K562 (cell line): ENCODE measurements at regions not wholly inside any gene's neighbourhood (a gene's known extent, or its start where the extent isn't known, plus 50 kb on each side); places are given as distances from the start of the nearest gene placed in this dataset.

Source experiments
- ATAC-seq: fragments of 200-7000 bp; cut with Tn5 transposase; 3 replicates; pipeline ENCODE4 v1.9.1; 2020; ENCODE audit warnings: moderate library complexity
- BruUV-seq: library from RNA; stranded (reverse); fragments of 400-500 nt; replicated peaks from 2 replicates; lab custom pipeline; 2021; lab: Mats Ljungman, UMichigan
- CTCF ChIA-PET: fragments of 300-600 bp; formaldehyde crosslinking; extraction: SDS; loops from one replicate; lab custom pipeline; 2021; ENCODE audit warnings: low intra/inter-chr PET ratio; lab: Yijun Ruan, JAX
- POLR2A ChIA-PET: fragments of 300-600, 350-650 bp; sonication (Branson Sonifier 250); formaldehyde crosslinking; extraction: SDS; loops from one replicate; lab custom pipeline; 2021; ENCODE audit warnings: antibody characterized with exemption, inconsistent platforms; lab: Yijun Ruan, JAX
- DNase-seq, 4 experiments: peaks; one replicate each; pipeline versions ENCODE4 v3.0.0 to v3.0.0-alpha.2; 2011 to 2018; ENCODE audit warnings: low spot score in 3 of 4, mixed read lengths in 3 of 4; ENCODE audit errors: extremely low read depth in 1 of 4
- FAIRE-seq: peaks from 2 replicates; lab custom pipeline; 2011; peaks lifted over from hg19 to GRCh38; lab: Jason Lieb, UNC
- H2AFZ ChIP-seq: 2 replicates; pipeline ENCODE4 v1.6.0; 2011; ENCODE audit warnings: low read depth, low read length, control low read depth, inconsistent platforms
- H3K27ac ChIP-seq: fragments of 200-600 bp; 3 replicates; pipeline ENCODE4 v1.8.0; 2011; ENCODE audit warnings: low read depth, mild to moderate bottlenecking, control low read depth, inconsistent platforms, low read length, moderate library complexity, mixed read lengths; ENCODE audit errors: extremely low read depth
- H3K27me3 ChIP-seq, 2 experiments: fragments of 300-600 bp in 1 of 2; 2 replicates in 1 of 2; 3 replicates in 1 of 2; pipeline versions ENCODE4 v1.6.0 to v1.8.0; 2011; ENCODE audit warnings: inconsistent platforms in 2 of 2, low read length in 2 of 2, mild to moderate bottlenecking in 1 of 2, mixed read lengths in 1 of 2, moderate library complexity in 1 of 2; ENCODE audit not compliant: control insufficient read depth in 2 of 2, insufficient read depth in 2 of 2
- H3K36me3 ChIP-seq: fragments of 300-600 bp; 3 replicates; pipeline ENCODE4 v1.8.0; 2011; ENCODE audit warnings: mild to moderate bottlenecking, low read length, inconsistent platforms; ENCODE audit not compliant: control insufficient read depth, insufficient read depth
- H3K4me1 ChIP-seq, 2 experiments: fragments of 200-600 bp in 1 of 2; replicated peaks in 1 of 2; 2 replicates in 1 of 2; 3 replicates in 1 of 2; pipeline versions ENCODE4 v1.5.1 to v1.8.0; 2011; ENCODE audit warnings: inconsistent platforms in 2 of 2, low read length in 2 of 2, mild to moderate bottlenecking in 1 of 2, mixed read lengths in 1 of 2, moderate library complexity in 1 of 2; ENCODE audit not compliant: control insufficient read depth in 2 of 2, insufficient read depth in 2 of 2
- H3K4me2 ChIP-seq: 2 replicates; pipeline ENCODE4 v1.6.1; 2011; ENCODE audit warnings: low read length, control low read depth, inconsistent platforms, mixed read lengths; ENCODE audit not compliant: insufficient read depth
- H3K4me3 ChIP-seq: fragments of 200-600 bp; sonication (generic), shearing (Covaris generic); 2 replicates; pipeline ENCODE4 v1.5.1; 2016; ENCODE audit warnings: control low read depth, inconsistent platforms
- H3K79me2 ChIP-seq: fragments of 200-600 bp; 3 replicates; pipeline ENCODE4 v1.8.0; 2011; ENCODE audit warnings: low read length, inconsistent platforms; ENCODE audit not compliant: control insufficient read depth, insufficient read depth
- H3K9ac ChIP-seq, 2 experiments: 2 replicates each; pipeline versions ENCODE4 v1.6.0 to v1.6.1; 2011; ENCODE audit warnings: low read depth in 2 of 2, low read length in 2 of 2, control low read depth in 1 of 2, inconsistent platforms in 1 of 2, mild to moderate bottlenecking in 1 of 2, mixed read lengths in 1 of 2; ENCODE audit not compliant: insufficient read depth in 1 of 2
- H3K9me1 ChIP-seq: one replicate; pipeline ENCODE4 v1.6.0; 2011; ENCODE audit warnings: inconsistent platforms, mild to moderate bottlenecking, low read length, moderate library complexity; ENCODE audit not compliant: control insufficient read depth, insufficient read depth
- H3K9me3 ChIP-seq: replicated peaks from 2 replicates; pipeline ENCODE4 v1.5.1; 2011; ENCODE audit warnings: low read depth, low read length, inconsistent platforms; ENCODE audit not compliant: control insufficient read depth, insufficient read depth
- H4K20me1 ChIP-seq: replicated peaks from 2 replicates; pipeline ENCODE4 v1.6.1; 2011; ENCODE audit warnings: low read length, inconsistent platforms, mixed read lengths; ENCODE audit not compliant: control insufficient read depth, insufficient read depth
- GATA2 ChIP-seq: sonication (generic); formaldehyde crosslinking; IDR thresholded peaks from 2 replicates; pipeline ENCODE4 v1.4.0; 2020; ENCODE audit warnings: mild to moderate bottlenecking, missing genetic modification reagents
- HMG20A ChIP-seq: fragments of 450-650 bp; formaldehyde crosslinking; conservative IDR thresholded peaks from 2 replicates; pipeline ENCODE4 v1.4.0; 2020; ENCODE audit warnings: mild to moderate bottlenecking, mixed read lengths
- IRF9 ChIP-seq: fragments of 450-650 bp; IDR thresholded peaks from 2 replicates; pipeline ENCODE4 v1.6.1; 2016; ENCODE audit warnings: missing biosample characterization, missing genetic modification characterization
- PHF8 ChIP-seq: fragments of 200-600 bp; sonication (generic); IDR thresholded peaks from 2 replicates; pipeline ENCODE4 v1.6.1; 2012; ENCODE audit warnings: mixed run types, mild to moderate bottlenecking, inconsistent platforms, low read length, moderate library complexity, borderline replicate concordance
- POLR2H ChIP-seq: IDR thresholded peaks from 2 replicates; pipeline ENCODE4 v1.6.1; 2016; ENCODE audit warnings: missing genetic modification characterization, low read depth, mild to moderate bottlenecking, control low read depth, missing compliant biosample characterization, moderate library complexity
- RBM15 ChIP-seq: fragments of 200-400 bp; formaldehyde crosslinking; IDR thresholded peaks from 2 replicates; pipeline ENCODE4 v1.6.1; 2018; ENCODE audit warnings: mild to moderate bottlenecking, low read length, moderate library complexity; ENCODE audit not compliant: insufficient read depth
- SMAD3 ChIP-seq: fragments of 450-650 bp; formaldehyde crosslinking; conservative IDR thresholded peaks from 2 replicates; pipeline ENCODE4 v1.4.0; 2020; ENCODE audit warnings: mild to moderate bottlenecking
- U2AF1 ChIP-seq: fragments of 200-400 bp; formaldehyde crosslinking; optimal IDR thresholded peaks from 2 replicates; pipeline ENCODE3; 2017; ENCODE audit warnings: mild to moderate bottlenecking, low read depth, low read length, moderate library complexity
- ZBTB7A ChIP-seq: IDR thresholded peaks from 2 replicates; pipeline ENCODE4 v1.6.1; 2011; ENCODE audit warnings: low read depth, mild to moderate bottlenecking, low read length, moderate library complexity, borderline replicate concordance; ENCODE audit not compliant: control insufficient read depth
- WGBS: fragments of 100-300 bp; shearing (Covaris generic); methylation state at CpG from one replicate; pipeline ENCODE4 v1.1.6; 2016; ENCODE audit warnings: low coverage, mixed read lengths; ENCODE audit not compliant: insufficient coverage; ENCODE audit errors: missing lambda C conversion rate; 5-methylcytosine and 5-hydroxymethylcytosine counted together
- in situ Hi-C: fragments of 300-500 bp; cut with MboI; formaldehyde crosslinking; loops from 4 replicates; pipeline ENCODE4 v1.15.0; 2018; ENCODE audit warnings: inconsistent platforms, mixed read lengths
- intact Hi-C: fragments of 100-400 bp; cut with micrococcal nuclease; formaldehyde crosslinking; loops from 2 replicates; pipeline ENCODE4 v1.14.2; 2022

GRCh38 chr7:112855227-112855626 is 65.0 kb upstream of the TMEM168 start:
- no TSS peak for BruUV-seq
- Histone ChIP-seq H3K79me2 (no peaks in the 10 kb centered on the region), H3K4me1 (no peaks in the 10 kb centered on the region; a peak in 1 of 5 replicates), H3K9ac (no peak overlapping the region), H4K20me1 (no peaks in the 10 kb centered on the region), H2AFZ (no peak overlapping the region), H3K9me3 (no peaks in the 10 kb centered on the region), H3K9me1 (no peaks in the 10 kb centered on the region), H3K27ac (no peak overlapping the region), H3K36me3 (no peaks in the 10 kb centered on the region), H3K4me2 (no peak overlapping the region), H3K27me3 (no peaks in the 10 kb centered on the region), H3K4me3 (no peak overlapping the region)
- in situ Hi-C loops (no loop called here), intact Hi-C loops (no loop called here)
- DNase-seq, result no peak
- ChIA-PET CTCF (no interaction called here), POLR2A (no interaction called here)
- WGBS, result 0% methylated on average over 3 of the region's 3 CpGs
- FAIRE-seq, result no peak
- no peak for ATAC-seq
- TF ChIP-seq POLR2H (tag) (no peak), ZBTB7A (no peak), RBM15 (no peak), IRF9 (tag) (no peak), SMAD3 (CRISPR knock-in tag) (no peak), PHF8 (no peak)
- TF ChIP-seq, all 486 proteins: peak for 0

GRCh38 chr7:112854169-112854568 is 64.0 kb upstream of the TMEM168 start:
- in situ Hi-C loops, result no loop called here
- FAIRE-seq, result no peak
- no peaks in the 10 kb centered on the region; a peak in 1 of 5 replicates for H3K4me1 ChIP-seq
- no peaks in the 10 kb centered on the region for H3K27me3 ChIP-seq
- H3K4me3 ChIP-seq, result no peak overlapping the region
- no peak overlapping the region for H2AFZ ChIP-seq
- no peaks in the 10 kb centered on the region for H4K20me1 ChIP-seq
- TF ChIP-seq HMG20A (CRISPR knock-in tag), result no peak
- TF ChIP-seq U2AF1, result no peak
- no peak for TF ChIP-seq GATA2 (CRISPR knock-in tag)
- ChIA-PET POLR2A (interaction anchor here (0.6 kb wide), 1 partner anchor 146 kb away, joined by 3 read pairs; no protein-coding TSS in a partner anchor), CTCF (no interaction called here)
- BruUV-seq, result no TSS peak
- H3K27ac ChIP-seq, result no peak overlapping the region
- no peaks in the 10 kb centered on the region for H3K9me3 ChIP-seq
- no peak overlapping the region for H3K4me2 ChIP-seq
- no peak for DNase-seq
- no peaks in the 10 kb centered on the region for H3K79me2 ChIP-seq
- ATAC-seq, result no peak
- no peak overlapping the region for H3K9ac ChIP-seq
- intact Hi-C loops, result no loop called here
- no peaks in the 10 kb centered on the region for H3K36me3 ChIP-seq
- H3K9me1 ChIP-seq, result no peaks in the 10 kb centered on the region
